ENCODE measurements at regions not wholly inside any gene's neighbourhood (a gene's known extent, or its start where the extent isn't known, plus 50 kb on each side); places are given as distances from the start of the nearest gene placed in this dataset.
"Not testable (repeated sequence)": the region's sequence is repeated elsewhere in the genome, so short reads cannot be mapped to it uniquely, and the experiment has no call there.

DNA sequence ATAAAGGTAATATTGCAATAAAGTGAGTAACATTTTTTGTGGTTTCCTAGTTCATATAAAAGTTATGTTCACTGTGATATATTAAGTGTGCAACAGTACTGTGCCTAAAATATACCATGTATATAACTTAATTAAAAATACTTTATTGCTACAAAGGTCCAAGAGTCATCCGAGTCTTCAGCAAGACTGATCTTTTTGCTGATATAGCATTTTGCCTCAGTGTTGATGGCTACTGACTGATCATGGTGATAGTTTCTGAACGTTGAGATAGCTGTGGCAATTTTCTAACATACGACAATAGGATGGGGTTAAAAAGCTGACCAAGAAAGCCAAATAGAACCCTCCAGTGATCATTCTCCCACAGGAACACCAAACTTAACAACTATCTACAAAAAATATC is 1302.7 kb downstream of the TECRL start:
- TF ChIP-seq, protein P1, sequence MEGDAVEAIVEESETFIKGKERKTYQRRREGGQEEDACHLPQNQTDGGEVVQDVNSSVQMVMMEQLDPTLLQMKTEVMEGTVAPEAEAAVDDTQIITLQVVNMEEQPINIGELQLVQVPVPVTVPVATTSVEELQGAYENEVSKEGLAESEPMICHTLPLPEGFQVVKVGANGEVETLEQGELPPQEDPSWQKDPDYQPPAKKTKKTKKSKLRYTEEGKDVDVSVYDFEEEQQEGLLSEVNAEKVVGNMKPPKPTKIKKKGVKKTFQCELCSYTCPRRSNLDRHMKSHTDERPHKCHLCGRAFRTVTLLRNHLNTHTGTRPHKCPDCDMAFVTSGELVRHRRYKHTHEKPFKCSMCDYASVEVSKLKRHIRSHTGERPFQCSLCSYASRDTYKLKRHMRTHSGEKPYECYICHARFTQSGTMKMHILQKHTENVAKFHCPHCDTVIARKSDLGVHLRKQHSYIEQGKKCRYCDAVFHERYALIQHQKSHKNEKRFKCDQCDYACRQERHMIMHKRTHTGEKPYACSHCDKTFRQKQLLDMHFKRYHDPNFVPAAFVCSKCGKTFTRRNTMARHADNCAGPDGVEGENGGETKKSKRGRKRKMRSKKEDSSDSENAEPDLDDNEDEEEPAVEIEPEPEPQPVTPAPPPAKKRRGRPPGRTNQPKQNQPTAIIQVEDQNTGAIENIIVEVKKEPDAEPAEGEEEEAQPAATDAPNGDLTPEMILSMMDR (IDR thresholded peaks at IDR 0.05; ENCODE audit: low read depth, low read length) = no peak
- H3K4me3 ChIP-seq (ENCODE audit: low read depth, low read length) = no peak overlapping the region

GRCh38 chr4:63105839-63106238 is 1303.4 kb downstream of the TECRL start:
- TF ChIP-seq, protein P1 (IDR thresholded peaks at IDR 0.05; ENCODE audit: low read depth, low read length) = no peak
- no peak overlapping the region for H3K4me3 ChIP-seq (ENCODE audit: low read depth, low read length)

- TF ChIP-seq, protein P1 (IDR thresholded peaks at IDR 0.05; ENCODE audit: low read depth, low read length) = no peak
- no peak overlapping the region for H3K4me3 ChIP-seq (ENCODE audit: low read depth, low read length)
These were observed 1318.6 kb downstream of the TECRL start for GRCh38 chr4:63090641-63091040.

DNA sequence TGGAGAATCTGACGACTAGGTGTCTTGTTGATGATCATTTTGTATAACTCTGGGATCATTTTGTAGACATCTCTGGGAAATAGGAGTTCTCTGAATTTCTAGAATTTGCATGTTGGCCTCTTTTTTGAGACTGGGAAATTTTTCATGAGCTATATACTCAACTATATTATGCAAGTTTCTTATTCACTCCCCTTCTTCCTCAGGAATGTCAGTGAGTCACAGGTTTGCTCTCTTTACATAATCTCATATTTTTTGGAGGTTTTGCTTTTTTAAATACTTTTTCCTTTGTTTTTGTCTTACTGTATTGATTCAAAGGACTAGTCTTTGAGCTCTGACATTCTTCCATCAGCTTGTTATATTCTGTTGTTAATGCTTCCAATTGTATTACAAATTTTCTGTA is 1324.2 kb downstream of the TECRL start:
- no peak overlapping the region for H3K4me3 ChIP-seq (ENCODE audit: low read depth, low read length)
- TF ChIP-seq, protein P1 (IDR thresholded peaks at IDR 0.05; ENCODE audit: low read depth, low read length) = no peak

DNA sequence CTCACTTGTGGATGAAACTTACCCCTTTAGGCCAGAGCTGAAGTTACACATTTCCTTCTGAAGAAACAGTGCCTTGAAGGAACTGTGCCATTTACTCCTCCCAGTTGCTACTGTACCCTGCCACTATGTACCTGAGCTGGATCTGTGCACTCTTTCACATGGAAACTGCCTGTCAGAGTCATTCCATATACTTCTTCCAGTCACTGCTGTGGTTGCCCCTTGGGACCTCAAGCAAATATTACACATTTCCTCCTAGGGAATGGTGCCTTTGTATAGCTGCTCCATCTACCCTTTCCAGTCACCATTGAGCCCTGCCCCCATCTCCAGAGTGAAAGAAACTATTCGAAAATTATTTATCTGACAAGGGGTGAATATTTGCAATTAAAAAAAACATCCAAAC is 1328.3 kb downstream of the TECRL start:
- TF ChIP-seq, protein P1 (IDR thresholded peaks at IDR 0.05; ENCODE audit: low read depth, low read length) = no peak
- H3K4me3 ChIP-seq (ENCODE audit: low read depth, low read length) = no peak overlapping the region

DNA sequence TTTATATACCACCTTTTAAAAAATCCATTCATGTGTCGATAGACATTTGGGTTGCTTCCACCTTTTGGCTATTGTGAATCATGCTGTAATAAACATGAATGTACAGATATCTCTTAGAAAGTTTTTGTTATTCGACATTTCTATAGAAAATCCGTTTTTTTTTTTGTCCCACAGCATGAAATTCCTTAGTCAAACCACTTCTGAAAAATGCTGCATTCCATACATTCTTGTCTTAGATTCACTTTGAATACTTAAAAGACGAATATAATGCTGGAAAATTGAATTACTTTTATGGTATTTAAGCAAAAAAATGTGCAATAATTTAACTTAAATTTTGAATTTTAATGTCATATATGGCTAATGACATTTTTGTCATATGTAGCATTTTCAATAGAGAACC is 1345.5 kb downstream of the TECRL start:
- TF ChIP-seq, protein P1 (IDR thresholded peaks at IDR 0.05; ENCODE audit: low read depth, low read length) = no peak
- no peak overlapping the region for H3K4me3 ChIP-seq (ENCODE audit: low read depth, low read length)

GRCh38 chr4:63062891-63063290 is 1346.4 kb downstream of the TECRL start:
- not testable (repeated sequence) for H3K4me3 ChIP-seq (ENCODE audit: low read depth, low read length)

DNA sequence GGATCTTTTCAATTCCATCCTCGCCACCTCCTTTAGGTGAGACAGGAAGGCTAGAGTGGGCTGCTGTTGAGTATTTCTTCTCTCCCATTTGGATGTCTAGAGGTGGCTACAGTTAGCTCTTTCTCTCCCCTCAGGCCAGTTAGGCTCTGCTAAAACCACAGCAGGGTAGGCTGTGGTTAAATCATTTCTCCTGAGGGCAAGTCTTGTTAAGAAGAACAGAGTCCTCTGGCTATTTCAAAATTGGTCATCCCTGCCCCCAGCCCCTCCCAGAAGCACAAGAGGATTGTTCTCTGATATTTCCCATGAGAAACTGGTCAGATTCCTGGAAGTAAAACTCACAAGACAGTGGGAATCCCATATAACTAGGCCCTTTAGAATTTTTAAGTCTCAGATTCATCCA is 1359.5 kb downstream of the TECRL start:
- H3K4me3 ChIP-seq (ENCODE audit: low read depth, low read length) = no peak overlapping the region
- TF ChIP-seq, protein P1 (IDR thresholded peaks at IDR 0.05; ENCODE audit: low read depth, low read length) = no peak

Measured in WI38 (cell line).